ENCODE measurements at regions not wholly inside any gene's neighbourhood (a gene's known extent, or its start where the extent isn't known, plus 50 kb on each side); places are given as distances from the start of the nearest gene placed in this dataset.

GRCh38 chr20:58075586-58076345, 152.7 kb downstream of the ANKRD60 start:
- TF ChIP-seq CTCF (conservative IDR thresholded peaks at IDR 0.05; ENCODE audit: low read depth, low read length) (no peak), EZH2 (IDR thresholded peaks at IDR 0.05; ENCODE audit: borderline replicate concordance, low read depth, low read length, poor library complexity, severe bottlenecking) (no peak)
